OCI-LY3 (cell line): ENCODE measurements at regions not wholly inside any gene's neighbourhood (a gene's known extent, or its start where the extent isn't known, plus 50 kb on each side); places are given as distances from the start of the nearest gene placed in this dataset.

Experiments used
- EZH2phosphoT487 ChIP-seq: fragments of 200-600 bp; shearing (Covaris generic); IDR thresholded peaks from 2 replicates; pipeline ENCODE4 v1.6.1; 2018; ENCODE audit warnings: antibody characterized with exemption, mixed run types, low read depth
- TF ChIP-seq, protein P1 (sequence below): fragments of 200-600, 300-600 bp; sonication (generic); IDR thresholded peaks from 2 replicates; pipeline ENCODE4 v1.5.1; 2014; ENCODE audit warnings: antibody characterized with exemption, low read length, low read depth

GRCh38 chr9:81317223-81317622, 372.1 kb downstream of the TLE1 start:
- TF ChIP-seq, protein P1, sequence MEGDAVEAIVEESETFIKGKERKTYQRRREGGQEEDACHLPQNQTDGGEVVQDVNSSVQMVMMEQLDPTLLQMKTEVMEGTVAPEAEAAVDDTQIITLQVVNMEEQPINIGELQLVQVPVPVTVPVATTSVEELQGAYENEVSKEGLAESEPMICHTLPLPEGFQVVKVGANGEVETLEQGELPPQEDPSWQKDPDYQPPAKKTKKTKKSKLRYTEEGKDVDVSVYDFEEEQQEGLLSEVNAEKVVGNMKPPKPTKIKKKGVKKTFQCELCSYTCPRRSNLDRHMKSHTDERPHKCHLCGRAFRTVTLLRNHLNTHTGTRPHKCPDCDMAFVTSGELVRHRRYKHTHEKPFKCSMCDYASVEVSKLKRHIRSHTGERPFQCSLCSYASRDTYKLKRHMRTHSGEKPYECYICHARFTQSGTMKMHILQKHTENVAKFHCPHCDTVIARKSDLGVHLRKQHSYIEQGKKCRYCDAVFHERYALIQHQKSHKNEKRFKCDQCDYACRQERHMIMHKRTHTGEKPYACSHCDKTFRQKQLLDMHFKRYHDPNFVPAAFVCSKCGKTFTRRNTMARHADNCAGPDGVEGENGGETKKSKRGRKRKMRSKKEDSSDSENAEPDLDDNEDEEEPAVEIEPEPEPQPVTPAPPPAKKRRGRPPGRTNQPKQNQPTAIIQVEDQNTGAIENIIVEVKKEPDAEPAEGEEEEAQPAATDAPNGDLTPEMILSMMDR = no peak
- TF ChIP-seq EZH2phosphoT487 = no peak
